Renal pelvis (tissue), 1 donor: ENCODE measurements at regions not wholly inside any gene's neighbourhood (a gene's known extent, or its start where the extent isn't known, plus 50 kb on each side); places are given as distances from the start of the nearest gene placed in this dataset.
"Not testable (repeated sequence)": the region's sequence is repeated elsewhere in the genome, so short reads cannot be mapped to it uniquely, and the experiment has no call there.

Experiments used
- DNase-seq: peaks from one replicate; pipeline ENCODE4 v3.0.0-alpha.2; 2013

GRCh38 chr4:186847429-186848131, 123.9 kb upstream of the FAT1 start:
- DNase-seq = not testable (repeated sequence)

GRCh38 chr4:186848437-186848836, 124.8 kb upstream of the FAT1 start:
- no peak for DNase-seq

- DNase-seq = no peak
Observed at GRCh38 chr4:186851291-186852072, 127.8 kb upstream of the FAT1 start.

GRCh38 chr4:186852073-186852420, 128.4 kb upstream of the FAT1 start:
- DNase-seq = no peak

- DNase-seq = no peak
Observed at GRCh38 chr4:186852964-186853391, 129.3 kb upstream of the FAT1 start.

GRCh38 chr4:186854256-186854655, 130.6 kb upstream of the FAT1 start:
- no peak for DNase-seq

- no peak for DNase-seq
Observed at GRCh38 chr4:186855111-186855510, 131.5 kb upstream of the FAT1 start.

GRCh38 chr4:186857793-186858192, 134.1 kb upstream of the FAT1 start:
- no peak for DNase-seq

GRCh38 chr4:186858355-186858754, 134.7 kb upstream of the FAT1 start:
- DNase-seq = no peak

- DNase-seq = no peak
Observed at GRCh38 chr4:186859420-186859819, 135.8 kb upstream of the FAT1 start.

- DNase-seq = no peak
Observed at GRCh38 chr4:186861317-186861716, 137.7 kb upstream of the FAT1 start.

- DNase-seq = no peak
Observed at GRCh38 chr4:186871856-186872255, 148.2 kb upstream of the FAT1 start.

- DNase-seq = not testable (repeated sequence)
Observed at GRCh38 chr4:186873095-186873494, 149.4 kb upstream of the FAT1 start.

- DNase-seq = no peak
Observed at GRCh38 chr4:186875476-186875875, 151.8 kb upstream of the FAT1 start.

GRCh38 chr4:186876961-186877626, 153.4 kb upstream of the FAT1 start:
- no peak for DNase-seq

- DNase-seq = no peak
Observed at GRCh38 chr4:186878203-186878776, 154.6 kb upstream of the FAT1 start.

GRCh38 chr4:186881521-186882220, 158.0 kb upstream of the FAT1 start:
- DNase-seq = no peak

GRCh38 chr4:186882293-186882692, 158.6 kb upstream of the FAT1 start:
- no peak for DNase-seq

GRCh38 chr4:186885289-186885688, 161.6 kb upstream of the FAT1 start:
- DNase-seq = peak; percentile 42

- DNase-seq = no peak
Observed at GRCh38 chr4:186886759-186887158, 163.1 kb upstream of the FAT1 start.

GRCh38 chr4:186887291-186887700, 163.6 kb upstream of the FAT1 start:
- DNase-seq = peak; percentile 36

GRCh38 chr4:186887752-186888151, 164.1 kb upstream of the FAT1 start:
- DNase-seq = no peak
